ENCODE measurements at regions not wholly inside any gene's neighbourhood (a gene's known extent, or its start where the extent isn't known, plus 50 kb on each side); places are given as distances from the start of the nearest gene placed in this dataset.

DNA sequence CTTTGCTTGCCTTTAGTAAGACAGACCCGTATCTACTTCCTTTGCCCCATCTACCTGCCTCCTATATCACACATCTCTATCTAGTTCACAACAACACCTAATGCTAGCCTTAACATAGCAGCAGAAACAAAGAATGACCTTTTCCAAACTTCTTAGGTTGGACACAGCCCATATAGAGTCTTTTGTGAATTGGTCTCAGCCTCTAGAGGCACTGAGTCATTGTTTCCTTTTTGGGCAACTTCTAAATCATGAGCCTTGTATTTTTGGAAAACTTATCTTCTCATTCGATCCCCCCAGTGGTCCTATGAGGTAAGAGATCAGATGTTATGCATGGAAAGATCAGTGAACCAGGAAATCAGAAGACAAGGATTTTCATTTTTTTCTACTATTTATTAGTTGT is 679.4 kb upstream of the USP24 start:
- H3K9me3 Mint-ChIP-seq: peaks cover 5 to 13% of the 10 kb centered on the region in 2 experiments
- WGBS (ENCODE audit: extremely low coverage, insufficient read length, low lambda C conversion rate): no CpG with 5 or more reads among the region's 2 CpGs

More for the DNA sequence above, 679.4 kb upstream of the USP24 start:
- Mint-ChIP-seq H3K36me3 (ENCODE audit: insufficient read depth in 1 of 3, low read depth in 3 of 3) (peaks cover 0 to 11% (median 0%) of the 10 kb centered on the region in 3 experiments; a peak in 2 of 7 replicates), H3K27me3 (ENCODE audit: low read depth) (no peaks in the 10 kb centered on the region), H3K4me3 (no peak overlapping the region), H3K27ac (no peak overlapping the region), H3K4me1 (no peaks in the 10 kb centered on the region)
- no peak overlapping the region for H2BK5ac ChIP-seq (ENCODE audit: insufficient read length, low read length)
- no peak overlapping the region for H2AK5ac ChIP-seq (ENCODE audit: insufficient read length, low read length)
- no peaks in the 10 kb centered on the region for H3K79me2 ChIP-seq (ENCODE audit: insufficient read depth, low read length)
- no peak overlapping the region for H3K23ac ChIP-seq (ENCODE audit: insufficient read length, low read depth, low read length)
- no peak overlapping the region for H4K8ac ChIP-seq (replicated peaks; ENCODE audit: insufficient read length, low read depth, low read length)
- no peak overlapping the region for H4K5ac ChIP-seq (ENCODE audit: insufficient read length, low read depth, low read length)
- no peak overlapping the region for H2BK20ac ChIP-seq (ENCODE audit: low read depth, low read length, poor library complexity, severe bottlenecking)
- no peaks in the 10 kb centered on the region for H3K27me3 ChIP-seq (ENCODE audit: insufficient read depth, low read length)
- TF ChIP-seq, protein P1, sequence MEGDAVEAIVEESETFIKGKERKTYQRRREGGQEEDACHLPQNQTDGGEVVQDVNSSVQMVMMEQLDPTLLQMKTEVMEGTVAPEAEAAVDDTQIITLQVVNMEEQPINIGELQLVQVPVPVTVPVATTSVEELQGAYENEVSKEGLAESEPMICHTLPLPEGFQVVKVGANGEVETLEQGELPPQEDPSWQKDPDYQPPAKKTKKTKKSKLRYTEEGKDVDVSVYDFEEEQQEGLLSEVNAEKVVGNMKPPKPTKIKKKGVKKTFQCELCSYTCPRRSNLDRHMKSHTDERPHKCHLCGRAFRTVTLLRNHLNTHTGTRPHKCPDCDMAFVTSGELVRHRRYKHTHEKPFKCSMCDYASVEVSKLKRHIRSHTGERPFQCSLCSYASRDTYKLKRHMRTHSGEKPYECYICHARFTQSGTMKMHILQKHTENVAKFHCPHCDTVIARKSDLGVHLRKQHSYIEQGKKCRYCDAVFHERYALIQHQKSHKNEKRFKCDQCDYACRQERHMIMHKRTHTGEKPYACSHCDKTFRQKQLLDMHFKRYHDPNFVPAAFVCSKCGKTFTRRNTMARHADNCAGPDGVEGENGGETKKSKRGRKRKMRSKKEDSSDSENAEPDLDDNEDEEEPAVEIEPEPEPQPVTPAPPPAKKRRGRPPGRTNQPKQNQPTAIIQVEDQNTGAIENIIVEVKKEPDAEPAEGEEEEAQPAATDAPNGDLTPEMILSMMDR (conservative IDR thresholded peaks at IDR 0.05): no peak
- DNase-seq: no peak
- no peaks in the 10 kb centered on the region for H3K79me1 ChIP-seq (ENCODE audit: insufficient read depth, low read depth, low read length, poor library complexity, severe bottlenecking)
- H4K20me1 ChIP-seq (ENCODE audit: control insufficient read depth, insufficient read depth, insufficient read length): no peaks in the 10 kb centered on the region
- H3K9ac ChIP-seq (ENCODE audit: extremely low read depth, insufficient read length, low read length): no peak overlapping the region
- H3T11ph ChIP-seq (ENCODE audit: low read length): no peak overlapping the region
- no peak overlapping the region for H3K27ac ChIP-seq (ENCODE audit: insufficient read length, low read depth, low read length)
- no peak overlapping the region for H3K4me2 ChIP-seq (ENCODE audit: insufficient read depth, insufficient read length, low read length)
- H3K4me1 ChIP-seq (ENCODE audit: insufficient read depth, low read length): no peaks in the 10 kb centered on the region
- no peak overlapping the region for H3K18ac ChIP-seq (ENCODE audit: insufficient read length, low read depth, low read length)
- H4K91ac ChIP-seq (ENCODE audit: insufficient read length, low read depth, low read length): no peak overlapping the region
- H3K9me3 ChIP-seq (ENCODE audit: control insufficient read depth, low read depth, low read length): no peaks in the 10 kb centered on the region
- H3K23me2 ChIP-seq (ENCODE audit: insufficient read length, low read depth, low read length, poor library complexity, severe bottlenecking): no peaks in the 10 kb centered on the region
- no peak overlapping the region for H2BK12ac ChIP-seq (ENCODE audit: insufficient read length, low read depth, low read length)
- H2BK120ac ChIP-seq (ENCODE audit: low read depth, low read length, poor library complexity, severe bottlenecking): no peak overlapping the region
- no peak overlapping the region for H2BK15ac ChIP-seq (ENCODE audit: low read depth, low read length)
- no peak overlapping the region for H3K14ac ChIP-seq (ENCODE audit: insufficient read depth, low read length)
- H3K56ac ChIP-seq (ENCODE audit: insufficient read length, low read depth, low read length): no peak overlapping the region
- H3K4ac ChIP-seq (ENCODE audit: low read depth, low read length): no peak overlapping the region
- H2AFZ ChIP-seq (ENCODE audit: low read length): no peak overlapping the region

Measured in H9 (cell line).